Left cardiac atrium (tissue), 4 donors: ENCODE measurements at regions not wholly inside any gene's neighbourhood (a gene's known extent, or its start where the extent isn't known, plus 50 kb on each side); places are given as distances from the start of the nearest gene placed in this dataset.
"Not testable (repeated sequence)": the region's sequence is repeated elsewhere in the genome, so short reads cannot be mapped to it uniquely, and the experiment has no call there.

Source experiments
- ATAC-seq, 2 donors: fragments of 200-7000 bp; cut with Tn5 transposase; one replicate each; pipeline ENCODE4 v1.9.1; 2020; ENCODE audit warnings: mild to moderate bottlenecking in 2 of 2, moderate library complexity in 2 of 2
- DNase-seq: peaks from one replicate; pipeline ENCODE4 v3.0.0-alpha.2; 2020
- intact Hi-C, 2 donors: fragments of 100-400 bp; cut with DNase I; formaldehyde crosslinking; loops; one replicate each; pipeline versions ENCODE4 v1.14.1 to v1.15.1; 2022 to 2023
- donor health status: DM: no; HTN: yes; CAD: no.
- donor health status: DM: no; HTN: yes; CAD: no; lungs with severe emphysema.
- donor health status: DM: yes; HTN: yes; CAD: no.
- donor health status: Dilated cardiomyopathy.

GRCh38 chr6:141981190-141981589 lies 151.5 kb upstream of the GJE1 start:
- ATAC-seq (no peak), DNase-seq (no peak)
- intact Hi-C loops, result no loop called here

GRCh38 chr6:141977782-141978181 lies 154.9 kb upstream of the GJE1 start:
- ATAC-seq (no peak), DNase-seq (no peak)
- intact Hi-C loops, result no loop called here

- DNase-seq, result no peak
- intact Hi-C loops, result no loop called here
These were observed 155.7 kb upstream of the GJE1 start for GRCh38 chr6:141976994-141977393.

GRCh38 chr6:141969768-141970415 lies 162.8 kb upstream of the GJE1 start:
- intact Hi-C loops, ATAC-seq, DNase-seq: not testable (repeated sequence)

More at GRCh38 chr6:141976994-141977393, 155.7 kb upstream of the GJE1 start:
- ATAC-seq, result no peak

- ATAC-seq, result no peak
- intact Hi-C loops, result no loop called here
- DNase-seq, result no peak
These were observed 163.5 kb upstream of the GJE1 start for GRCh38 chr6:141969201-141969600.

- intact Hi-C loops, result no loop called here
- no peak for ATAC-seq
- DNase-seq, result no peak
These were observed 164.1 kb upstream of the GJE1 start for GRCh38 chr6:141968632-141969031.

- ATAC-seq (peak in 1 of 2 donors; percentile 78), DNase-seq (no peak)
- intact Hi-C loops, result no loop called here
These were observed 167.6 kb upstream of the GJE1 start for GRCh38 chr6:141965016-141965545.

GRCh38 chr6:141963543-141964295 lies 169.0 kb upstream of the GJE1 start:
- intact Hi-C loops, result no loop called here
- DNase-seq (no peak), ATAC-seq (peak in 1 of 2 donors; percentile 61)

GRCh38 chr6:141957271-141957670 lies 175.5 kb upstream of the GJE1 start:
- no peak for ATAC-seq
- no peak for DNase-seq
- intact Hi-C loops, result no loop called here

GRCh38 chr6:141956868-141957267 lies 175.9 kb upstream of the GJE1 start:
- DNase-seq, result no peak
- intact Hi-C loops, result no loop called here
- ATAC-seq, result no peak

GRCh38 chr6:141956046-141956761 lies 176.5 kb upstream of the GJE1 start:
- peak in 1 of 2 donors; percentile 49 for ATAC-seq
- intact Hi-C loops, result no loop called here
- peak; percentile 23 for DNase-seq

GRCh38 chr6:141953072-141953471 lies 179.7 kb upstream of the GJE1 start:
- ATAC-seq (no peak), DNase-seq (no peak)
- intact Hi-C loops, result no loop called here

GRCh38 chr6:141946502-141946901 lies 186.2 kb upstream of the GJE1 start:
- no peak for ATAC-seq
- intact Hi-C loops, result no loop called here
- no peak for DNase-seq

GRCh38 chr6:141938664-141939063 lies 194.1 kb upstream of the GJE1 start:
- intact Hi-C loops, result no loop called here
- DNase-seq (no peak), ATAC-seq (no peak)

- ATAC-seq (no peak), DNase-seq (no peak)
- intact Hi-C loops, result no loop called here
These were observed 200.0 kb upstream of the GJE1 start for GRCh38 chr6:141932685-141933084.

- DNase-seq, ATAC-seq, intact Hi-C loops: not testable (repeated sequence)
These were observed 206.4 kb upstream of the GJE1 start for GRCh38 chr6:141926200-141926900.

GRCh38 chr6:141925001-141925400 lies 207.7 kb upstream of the GJE1 start:
- intact Hi-C loops, result no loop called here
- DNase-seq, result no peak

GRCh38 chr6:141922898-141923297 lies 209.8 kb upstream of the GJE1 start:
- no peak for ATAC-seq
- intact Hi-C loops, result no loop called here
- DNase-seq, result no peak

More at GRCh38 chr6:141925001-141925400, 207.7 kb upstream of the GJE1 start:
- no peak for ATAC-seq
